ENCODE measurements at regions not wholly inside any gene's neighbourhood (a gene's known extent, or its start where the extent isn't known, plus 50 kb on each side); places are given as distances from the start of the nearest gene placed in this dataset.

- TF ChIP-seq, protein P1, sequence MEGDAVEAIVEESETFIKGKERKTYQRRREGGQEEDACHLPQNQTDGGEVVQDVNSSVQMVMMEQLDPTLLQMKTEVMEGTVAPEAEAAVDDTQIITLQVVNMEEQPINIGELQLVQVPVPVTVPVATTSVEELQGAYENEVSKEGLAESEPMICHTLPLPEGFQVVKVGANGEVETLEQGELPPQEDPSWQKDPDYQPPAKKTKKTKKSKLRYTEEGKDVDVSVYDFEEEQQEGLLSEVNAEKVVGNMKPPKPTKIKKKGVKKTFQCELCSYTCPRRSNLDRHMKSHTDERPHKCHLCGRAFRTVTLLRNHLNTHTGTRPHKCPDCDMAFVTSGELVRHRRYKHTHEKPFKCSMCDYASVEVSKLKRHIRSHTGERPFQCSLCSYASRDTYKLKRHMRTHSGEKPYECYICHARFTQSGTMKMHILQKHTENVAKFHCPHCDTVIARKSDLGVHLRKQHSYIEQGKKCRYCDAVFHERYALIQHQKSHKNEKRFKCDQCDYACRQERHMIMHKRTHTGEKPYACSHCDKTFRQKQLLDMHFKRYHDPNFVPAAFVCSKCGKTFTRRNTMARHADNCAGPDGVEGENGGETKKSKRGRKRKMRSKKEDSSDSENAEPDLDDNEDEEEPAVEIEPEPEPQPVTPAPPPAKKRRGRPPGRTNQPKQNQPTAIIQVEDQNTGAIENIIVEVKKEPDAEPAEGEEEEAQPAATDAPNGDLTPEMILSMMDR (IDR thresholded peaks at IDR 0.05), result no peak
- no peak for TF ChIP-seq POLR2A (IDR thresholded peaks at IDR 0.05)
Observed at GRCh38 chr16:6111390-6111789, 1013.8 kb upstream of the EEF2KMT start.
